Adipocyte (in vitro differentiated cells): ENCODE measurements at regions not wholly inside any gene's neighbourhood (a gene's known extent, or its start where the extent isn't known, plus 50 kb on each side); places are given as distances from the start of the nearest gene placed in this dataset.

ENCODE experiments used
- DNase-seq: peaks from one replicate; pipeline ENCODE4 v3.0.0-alpha.2; 2015; ENCODE audit warnings: low read depth
- H3K27me3 ChIP-seq: replicated peaks from 2 replicates; pipeline ENCODE4 v1.7.0; 2013; ENCODE audit warnings: mild to moderate bottlenecking, low read length, moderate library complexity; ENCODE audit not compliant: control insufficient read depth, insufficient read depth
- H3K36me3 ChIP-seq: 2 replicates; pipeline ENCODE4 v1.7.0; 2013; ENCODE audit warnings: low read length, mild to moderate bottlenecking, moderate library complexity; ENCODE audit not compliant: control insufficient read depth, insufficient read depth, severe bottlenecking
- H3K4me1 ChIP-seq: 2 replicates; pipeline ENCODE4 v1.7.0; 2013; ENCODE audit warnings: mild to moderate bottlenecking, low read length, moderate library complexity; ENCODE audit not compliant: control insufficient read depth, insufficient read depth
- H3K4me3 ChIP-seq: 2 replicates; pipeline ENCODE4 v1.7.0; 2013; ENCODE audit warnings: mild to moderate bottlenecking, low read length, moderate library complexity
- H3K9ac ChIP-seq: 2 replicates; pipeline ENCODE4 v1.7.0; 2013; ENCODE audit warnings: mild to moderate bottlenecking, low read length, moderate library complexity
- H3K9me3 ChIP-seq: 2 replicates; pipeline ENCODE4 v1.7.0; 2013; ENCODE audit warnings: mild to moderate bottlenecking, low read length, moderate library complexity; ENCODE audit not compliant: control insufficient read depth

DNA sequence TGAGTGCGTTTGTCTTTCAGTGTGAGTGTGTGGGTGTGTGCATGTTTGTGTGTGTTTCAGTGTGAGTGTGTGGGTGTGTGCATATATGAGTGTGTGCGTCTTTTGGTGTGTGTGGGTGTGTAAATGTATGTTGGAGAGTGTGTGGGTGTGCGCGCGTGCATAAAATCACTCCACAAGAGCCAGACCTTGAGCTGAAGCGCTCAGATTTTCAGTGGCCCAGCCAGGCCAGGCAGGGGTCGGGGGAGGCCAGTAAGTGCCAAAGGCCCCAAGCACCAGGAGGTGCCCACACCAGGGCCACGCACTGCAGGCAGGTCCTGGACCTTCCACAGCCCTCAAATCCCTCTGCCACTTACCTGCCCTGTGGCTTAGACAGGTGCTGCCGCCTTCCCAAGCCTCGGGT is 184.0 kb downstream of the SOX9 start:
- no peak for DNase-seq
- no peak overlapping the region for H3K4me3 ChIP-seq
- H3K4me1 ChIP-seq, result peaks cover 21% of the 10 kb centered on the region
- no peaks in the 10 kb centered on the region for H3K36me3 ChIP-seq
- H3K27me3 ChIP-seq, result peaks cover 6% of the 10 kb centered on the region
- H3K9me3 ChIP-seq, result no peaks in the 10 kb centered on the region
- no peak overlapping the region for H3K9ac ChIP-seq

DNA sequence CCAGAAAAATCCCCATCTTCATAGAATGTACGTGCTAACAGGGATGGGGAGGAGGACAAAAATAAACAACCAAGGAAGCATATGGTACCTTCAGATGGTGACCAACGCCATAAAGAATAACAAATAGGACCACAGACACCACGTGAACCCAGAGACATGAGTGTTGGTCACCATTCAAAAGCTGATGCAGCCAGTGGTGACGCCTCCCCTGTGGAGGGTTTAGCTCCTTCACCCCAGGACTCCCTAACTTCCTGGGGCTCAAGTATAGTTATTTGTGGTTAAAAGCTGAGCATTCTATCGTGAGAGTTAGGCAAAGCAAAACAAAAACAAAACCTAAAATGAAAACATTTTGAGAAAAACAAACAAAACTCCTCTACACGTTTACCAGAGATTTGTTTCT is 184.7 kb downstream of the SOX9 start:
- H3K4me3 ChIP-seq, result peak overlapping the region; percentile 72
- peaks cover 6% of the 10 kb centered on the region for H3K27me3 ChIP-seq
- peaks cover 21% of the 10 kb centered on the region for H3K4me1 ChIP-seq
- no peaks in the 10 kb centered on the region for H3K9me3 ChIP-seq
- DNase-seq, result peak; percentile 4
- H3K9ac ChIP-seq, result peak overlapping the region; percentile 66
- H3K36me3 ChIP-seq, result no peaks in the 10 kb centered on the region

DNA sequence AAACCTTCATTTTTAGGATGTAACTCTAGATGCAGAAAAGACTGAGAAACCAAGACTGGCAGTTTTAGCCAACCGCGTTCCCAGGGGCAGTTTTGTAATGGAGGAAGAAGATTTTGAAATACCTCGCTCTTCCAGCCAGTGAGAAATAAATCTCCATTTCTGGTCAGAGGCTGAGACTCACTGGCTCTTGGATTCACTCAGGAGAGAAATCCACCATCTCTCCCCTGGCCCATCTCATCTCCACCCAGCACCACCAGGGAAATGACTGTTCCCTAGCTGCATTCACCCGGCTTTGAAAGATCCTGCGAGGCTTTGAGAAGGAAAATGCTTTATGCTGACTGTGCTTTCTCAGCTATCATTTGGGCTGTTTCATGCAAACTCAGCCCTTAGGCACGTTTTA is 185.2 kb downstream of the SOX9 start:
- H3K27me3 ChIP-seq, result peaks cover 3% of the 10 kb centered on the region
- peak; percentile 65 for DNase-seq
- peak overlapping the region; percentile 66 for H3K9ac ChIP-seq
- no peaks in the 10 kb centered on the region for H3K36me3 ChIP-seq
- peaks cover 21% of the 10 kb centered on the region for H3K4me1 ChIP-seq
- H3K4me3 ChIP-seq, result peak overlapping the region; percentile 72
- H3K9me3 ChIP-seq, result no peaks in the 10 kb centered on the region

DNA sequence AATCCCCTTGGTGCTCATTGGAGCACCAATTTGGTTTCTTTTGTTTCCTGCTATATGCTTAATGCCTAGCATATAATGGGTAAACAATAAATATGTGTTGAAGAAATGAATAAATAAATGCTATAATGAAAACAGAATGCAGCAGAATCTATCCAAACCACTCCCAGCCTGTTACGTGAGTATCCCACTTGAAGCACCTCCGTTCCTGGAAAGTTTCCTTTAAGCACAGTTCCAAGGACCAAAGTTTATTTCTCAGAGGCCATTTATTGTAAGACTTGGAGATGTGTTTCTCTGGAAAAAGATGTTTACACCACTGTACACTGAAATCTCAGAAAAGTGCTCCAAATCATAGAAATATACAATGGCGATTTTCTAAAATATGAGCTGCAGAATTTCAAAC is 187.0 kb downstream of the SOX9 start:
- no peak for DNase-seq
- Histone ChIP-seq H3K9ac (no peak overlapping the region), H3K36me3 (no peaks in the 10 kb centered on the region), H3K27me3 (no peaks in the 10 kb centered on the region), H3K4me1 (peaks cover 21% of the 10 kb centered on the region), H3K9me3 (no peaks in the 10 kb centered on the region), H3K4me3 (no peak overlapping the region)

DNA sequence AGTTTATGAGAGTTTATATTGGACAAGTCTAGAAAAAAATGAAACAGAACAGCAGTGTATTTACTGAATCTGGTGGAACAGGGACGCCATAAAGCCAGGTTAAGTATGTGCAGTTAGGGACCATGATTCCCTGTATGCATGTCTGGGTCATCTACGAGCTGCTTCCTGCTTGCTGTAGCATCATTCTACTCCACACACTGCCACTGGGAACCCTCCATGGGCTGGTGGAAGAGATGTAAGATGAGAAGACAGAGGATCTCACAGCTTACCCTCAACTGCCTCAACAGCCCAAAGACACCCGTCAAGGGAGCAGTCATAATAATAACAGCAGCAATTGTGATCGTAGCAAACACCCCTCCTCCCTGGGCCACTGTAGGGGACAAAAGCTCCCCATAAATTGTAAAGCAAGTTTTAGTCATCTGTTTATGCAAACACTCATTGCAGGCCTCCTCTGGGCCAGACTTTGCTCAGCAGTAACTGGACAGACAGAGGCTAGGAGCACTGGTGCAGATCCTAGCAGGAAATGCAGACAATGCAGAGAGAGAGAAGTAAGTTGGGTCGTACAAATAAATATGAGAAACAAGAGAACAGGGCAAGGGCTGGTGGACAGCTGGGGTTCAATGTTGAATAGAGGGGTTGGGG is 188.0 kb downstream of the SOX9 start:
- H3K4me1 ChIP-seq, result peaks cover 17% of the 10 kb centered on the region
- H3K9me3 ChIP-seq, result no peaks in the 10 kb centered on the region
- peaks cover 7% of the 10 kb centered on the region for H3K27me3 ChIP-seq
- H3K4me3 ChIP-seq, result no peak overlapping the region
- no peak overlapping the region for H3K9ac ChIP-seq
- H3K36me3 ChIP-seq, result no peaks in the 10 kb centered on the region
- no peak for DNase-seq

DNA sequence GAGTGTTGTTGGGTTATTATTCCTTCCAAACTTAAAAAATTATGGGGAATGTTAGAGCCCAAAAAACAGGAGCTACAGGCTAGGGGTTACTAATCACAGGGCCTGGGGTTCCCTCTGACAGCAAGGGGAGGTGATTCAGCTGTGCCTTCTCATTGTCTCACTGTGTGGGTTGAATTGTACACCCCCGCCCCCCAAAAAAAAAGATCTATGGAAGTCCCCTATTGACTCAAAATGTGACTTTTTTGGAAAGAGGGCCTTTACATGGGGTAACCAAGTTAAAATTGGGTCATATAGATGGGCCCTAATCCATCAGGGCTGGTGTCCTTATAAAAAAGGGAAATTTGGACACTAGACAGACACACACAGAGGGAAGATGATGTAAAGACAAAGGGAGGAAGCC is 190.2 kb downstream of the SOX9 start:
- Histone ChIP-seq H3K4me3 (no peak overlapping the region), H3K9ac (no peak overlapping the region), H3K4me1 (peaks cover 7% of the 10 kb centered on the region), H3K27me3 (peaks cover 19% of the 10 kb centered on the region), H3K9me3 (peaks cover 4% of the 10 kb centered on the region), H3K36me3 (no peaks in the 10 kb centered on the region)
- DNase-seq, result no peak

DNA sequence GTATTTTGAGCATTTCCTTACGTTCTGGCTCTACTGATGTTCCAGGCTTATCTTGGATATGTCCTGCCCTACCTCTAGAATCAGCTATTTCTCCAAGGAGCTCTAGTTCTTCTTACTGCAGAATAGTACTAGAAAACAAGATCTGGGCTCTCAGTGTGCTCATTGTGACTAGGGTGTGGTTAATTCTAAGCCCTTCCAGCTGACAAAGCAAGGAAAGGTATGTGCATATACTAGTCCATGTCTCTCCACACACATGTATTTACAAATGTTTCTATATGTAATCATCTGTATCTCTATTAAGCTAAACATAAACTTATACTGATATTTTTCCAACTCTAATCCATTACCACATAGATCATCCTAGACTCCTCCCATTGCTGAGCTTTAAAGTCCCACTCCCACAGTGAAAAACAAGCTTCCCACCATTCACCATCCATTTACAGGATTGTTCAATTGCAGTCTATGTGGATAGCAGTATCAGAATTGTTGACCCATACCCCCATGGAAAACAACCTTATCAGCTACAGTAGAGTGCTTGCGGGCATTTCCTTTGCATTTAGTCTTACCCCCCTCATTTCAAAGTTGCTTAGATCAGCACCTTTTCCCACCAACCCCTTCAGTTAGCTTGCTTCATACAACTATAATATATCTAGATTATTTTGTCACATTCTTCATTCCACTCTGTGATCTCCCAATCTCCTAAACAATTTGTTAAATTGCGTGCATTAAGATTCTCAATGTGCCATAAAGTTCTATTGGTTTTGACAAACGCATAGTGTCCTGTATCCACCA is 194.5 kb downstream of the SOX9 start:
- H3K4me1 ChIP-seq, result no peaks in the 10 kb centered on the region
- H3K9me3 ChIP-seq, result peaks cover 4% of the 10 kb centered on the region
- no peaks in the 10 kb centered on the region for H3K36me3 ChIP-seq
- H3K4me3 ChIP-seq, result no peak overlapping the region
- no peak for DNase-seq
- H3K27me3 ChIP-seq, result peaks cover 22% of the 10 kb centered on the region
- no peak overlapping the region for H3K9ac ChIP-seq

DNA sequence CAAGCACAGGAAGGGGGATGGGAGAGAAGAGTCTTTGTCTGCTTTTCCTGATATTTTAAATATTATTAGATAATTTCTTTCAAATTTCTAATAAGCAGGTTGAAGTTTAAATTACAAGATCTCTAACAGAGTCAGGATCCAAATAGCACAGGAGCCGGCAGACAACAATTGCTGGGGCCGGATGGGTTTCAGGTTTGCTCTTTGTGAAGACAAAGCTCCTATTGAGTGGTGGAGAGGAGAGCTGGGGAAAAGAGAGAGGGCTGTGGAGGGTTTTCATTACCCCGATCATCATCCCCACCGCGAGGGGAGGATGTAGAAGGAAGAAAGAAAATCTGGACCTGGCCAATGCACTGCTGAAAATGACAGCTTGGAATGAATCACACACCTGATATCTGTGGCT is 197.3 kb downstream of the SOX9 start:
- H3K36me3 ChIP-seq, result no peaks in the 10 kb centered on the region
- peaks cover 28% of the 10 kb centered on the region for H3K27me3 ChIP-seq
- H3K9me3 ChIP-seq, result peaks cover 6% of the 10 kb centered on the region
- no peak overlapping the region for H3K4me3 ChIP-seq
- H3K4me1 ChIP-seq, result no peaks in the 10 kb centered on the region
- DNase-seq, result no peak
- H3K9ac ChIP-seq, result no peak overlapping the region

DNA sequence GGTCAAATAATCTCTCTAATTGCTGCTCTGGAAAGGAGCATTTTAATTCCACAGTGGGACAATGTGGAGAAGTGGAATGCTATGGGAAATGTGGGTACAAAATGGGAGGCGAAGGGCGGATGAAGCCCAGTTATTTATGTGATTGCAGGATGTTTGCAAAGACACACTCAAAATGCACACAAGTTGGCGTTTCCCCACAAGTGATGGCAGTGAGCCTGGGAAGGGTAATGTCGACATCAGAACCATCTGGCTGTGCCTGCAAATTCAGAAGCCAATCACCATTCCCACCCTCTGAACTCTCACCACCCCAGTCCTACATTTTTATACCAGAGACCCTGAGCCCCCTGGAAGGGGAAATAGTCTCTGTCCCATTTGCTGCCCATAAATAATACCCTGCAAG is 201.1 kb downstream of the SOX9 start:
- DNase-seq, result no peak
- peaks cover 10% of the 10 kb centered on the region for H3K27me3 ChIP-seq
- H3K4me3 ChIP-seq, result no peak overlapping the region
- H3K36me3 ChIP-seq, result no peaks in the 10 kb centered on the region
- H3K9ac ChIP-seq, result no peak overlapping the region
- no peaks in the 10 kb centered on the region for H3K4me1 ChIP-seq
- peaks cover 13% of the 10 kb centered on the region for H3K9me3 ChIP-seq

DNA sequence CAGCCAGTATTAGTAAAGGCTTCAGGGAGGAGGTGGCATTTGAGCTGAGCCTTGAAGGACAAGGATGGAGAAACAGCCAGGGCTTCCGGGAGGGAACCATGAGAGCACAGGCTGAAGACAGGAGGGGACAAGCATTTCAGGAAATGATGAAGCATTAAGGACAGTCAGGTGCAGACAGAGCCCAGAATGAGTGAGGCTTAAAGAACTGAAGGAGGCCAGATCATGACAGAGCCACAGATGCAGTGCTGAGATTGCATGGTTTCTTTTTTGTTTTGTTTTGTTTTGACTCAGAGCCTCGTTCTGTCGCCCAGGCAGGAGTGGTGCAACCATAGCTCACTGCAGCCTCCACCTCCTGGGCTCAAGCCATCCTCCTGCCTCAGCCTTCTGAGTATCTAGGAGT is 211.5 kb downstream of the SOX9 start:
- no peaks in the 10 kb centered on the region for H3K36me3 ChIP-seq
- H3K4me3 ChIP-seq, result no peak overlapping the region
- no peak for DNase-seq

DNA sequence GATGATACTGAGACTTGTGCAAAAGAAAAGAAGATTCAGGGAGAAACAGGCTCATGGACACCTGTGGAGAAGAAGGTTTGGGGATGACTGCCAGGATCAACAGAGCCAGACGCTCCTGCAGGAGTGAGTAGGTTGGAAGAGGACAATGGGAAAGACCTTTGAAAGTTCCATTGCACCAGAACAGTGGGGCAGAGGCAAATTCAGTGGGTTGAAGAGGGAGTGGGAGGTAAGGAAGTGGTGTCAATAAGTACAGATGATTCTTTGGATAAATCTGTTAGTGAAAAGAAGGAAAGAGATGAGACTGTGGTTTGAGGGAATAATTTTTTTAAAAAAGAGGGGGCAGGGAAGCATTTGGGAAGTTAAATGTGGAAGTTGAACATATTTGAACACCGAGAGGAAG is 212.8 kb downstream of the SOX9 start:
- Histone ChIP-seq H3K9ac (no peak overlapping the region), H3K9me3 (no peaks in the 10 kb centered on the region), H3K4me3 (no peak overlapping the region), H3K36me3 (no peaks in the 10 kb centered on the region), H3K27me3 (no peaks in the 10 kb centered on the region), H3K4me1 (peaks cover 4% of the 10 kb centered on the region)
- no peak for DNase-seq

More for the DNA sequence above, 211.5 kb downstream of the SOX9 start:
- no peaks in the 10 kb centered on the region for H3K9me3 ChIP-seq
- no peaks in the 10 kb centered on the region for H3K27me3 ChIP-seq
- H3K4me1 ChIP-seq, result no peaks in the 10 kb centered on the region
- H3K9ac ChIP-seq, result no peak overlapping the region
